ENCODE measurements at regions not wholly inside any gene's neighbourhood (a gene's known extent, or its start where the extent isn't known, plus 50 kb on each side); places are given as distances from the start of the nearest gene placed in this dataset.

- H3K79me1 ChIP-seq (ENCODE audit: low read depth, low read length) = no peaks in the 10 kb centered on the region
- H2BK15ac ChIP-seq (ENCODE audit: low read length) = no peak overlapping the region
- no peak overlapping the region for H2BK120ac ChIP-seq (replicated peaks; ENCODE audit: low read depth, low read length)
- no peak overlapping the region for H3K56ac ChIP-seq (replicated peaks; ENCODE audit: insufficient read length, low read depth, low read length)
- FAIRE-seq (no peak), DNase-seq (ENCODE audit: low read depth in 1 of 2, low spot score in 2 of 2) (no peak)
- no peaks in the 10 kb centered on the region for H3K9me3 ChIP-seq (ENCODE audit: insufficient read depth in 2 of 2, low read depth in 1 of 2, low read length in 1 of 2)
- H3K23me2 ChIP-seq (ENCODE audit: low read depth, low read length) = no peaks in the 10 kb centered on the region
- no peak overlapping the region for H3K9ac ChIP-seq (replicated peaks in 1 of 4; ENCODE audit: extremely low read depth in 1 of 4, low read depth in 3 of 4, low read length in 3 of 4)
- H4K20me1 ChIP-seq (replicated peaks in 1 of 2; ENCODE audit: control insufficient read depth in 1 of 2, insufficient read depth in 2 of 2, low read length in 2 of 2) = no peaks in the 10 kb centered on the region
- 83% methylated on average over 2 of the region's 2 CpGs; no CpG with 5 or more reads in 1 of the 2 experiments for WGBS, 2 experiments (ENCODE audit: extremely low coverage in 1 of 2, insufficient coverage in 1 of 2, insufficient read length in 1 of 2, insufficient replicate concordance in 2 of 2, low coverage in 1 of 2, low lambda C conversion rate in 2 of 2, missing lambda C conversion rate in 1 of 2)
- no peaks in the 10 kb centered on the region for H3K79me2 ChIP-seq (ENCODE audit: control insufficient read depth in 1 of 2, insufficient read depth in 2 of 2, low read length in 2 of 2)
- H3K23ac ChIP-seq (ENCODE audit: insufficient read length) = no peak overlapping the region
- H3K36me3 ChIP-seq (ENCODE audit: control insufficient read depth in 2 of 4, insufficient read depth in 4 of 4, low read length in 3 of 4) = no peaks in the 10 kb centered on the region
- H2BK5ac ChIP-seq (ENCODE audit: low read depth, low read length) = no peak overlapping the region
- H3K4me2 ChIP-seq (ENCODE audit: insufficient read depth in 1 of 2, low read depth in 2 of 2, low read length in 2 of 2) = no peak overlapping the region
- no peak overlapping the region for H3K18ac ChIP-seq (ENCODE audit: extremely low read depth, low read length)
- ChIA-PET POLR2A (ENCODE audit: partially characterized antibody) (no interaction called here), CTCF (ENCODE audit: partially characterized antibody) (no interaction called here)
- H2BK20ac ChIP-seq (ENCODE audit: low read length) = no peak overlapping the region
- no peak overlapping the region for H2AFZ ChIP-seq (ENCODE audit: low read length)
- no peak overlapping the region for H4K5ac ChIP-seq (ENCODE audit: insufficient read length, low read depth, low read length)
- no peak overlapping the region for H2BK12ac ChIP-seq (ENCODE audit: low read depth, low read length)
- no peak overlapping the region for H3K14ac ChIP-seq (ENCODE audit: insufficient read length)
- no peak overlapping the region for H3K27ac ChIP-seq (ENCODE audit: low read depth, low read length)
- H3K4ac ChIP-seq (replicated peaks; ENCODE audit: insufficient read length, low read depth, low read length) = no peak overlapping the region
- no peak overlapping the region for H4K91ac ChIP-seq (replicated peaks; ENCODE audit: insufficient read length, low read length)
- H3K4me3 ChIP-seq (ENCODE audit: extremely low read depth in 1 of 4, insufficient read depth in 2 of 4, low read depth in 3 of 4, low read length in 4 of 4) = no peak overlapping the region
- no peaks in the 10 kb centered on the region for H3K4me1 ChIP-seq (replicated peaks in 1 of 4; ENCODE audit: control insufficient read depth in 3 of 4, insufficient read depth in 4 of 4, low read length in 3 of 4)
- H3K27me3 ChIP-seq (replicated peaks in 1 of 4; ENCODE audit: control insufficient read depth in 3 of 4, extremely low read depth in 1 of 4, insufficient read depth in 3 of 4, low read length in 3 of 4) = no peaks in the 10 kb centered on the region
- H4K8ac ChIP-seq (ENCODE audit: extremely low read depth, insufficient read depth, low read length) = no peak overlapping the region
- no peak overlapping the region for H2AK5ac ChIP-seq (ENCODE audit: low read depth, low read length)
- no peak for TF ChIP-seq EP300 (IDR thresholded peaks at IDR 0.05; ENCODE audit: borderline replicate concordance in 1 of 2, low read depth in 2 of 2, low read length in 2 of 2)
Observed at GRCh38 chr2:58601017-58601416, 359.9 kb upstream of the FANCL start.
